ENCODE measurements at regions not wholly inside any gene's neighbourhood (a gene's known extent, or its start where the extent isn't known, plus 50 kb on each side); places are given as distances from the start of the nearest gene placed in this dataset.

GRCh38 chr6:18674346-18674745 is 287.2 kb downstream of the RNF144B start (continued):
- TF ChIP-seq TAF1 (IDR thresholded peaks at IDR 0.05; ENCODE audit: borderline replicate concordance, low read depth, low read length) (no peak), GABPA (IDR thresholded peaks at IDR 0.05; ENCODE audit: low read depth) (no peak), MAX (IDR thresholded peaks at IDR 0.05; ENCODE audit: low read depth) (no peak), FOXM1 (IDR thresholded peaks at IDR 0.05; ENCODE audit: low read depth) (no peak), POLR2AphosphoS5 (IDR thresholded peaks at IDR 0.05; ENCODE audit: low read depth, low read length) (no peak), EZH2phosphoT487 (IDR thresholded peaks at IDR 0.05; ENCODE audit: borderline replicate concordance, low read depth) (no peak)

- 7% methylated on average over 2 of the region's 2 CpGs for WGBS (ENCODE audit: low lambda C conversion rate)
- no peak overlapping the region for H3K4me3 ChIP-seq (ENCODE audit: low read depth in 2 of 2, low read length in 1 of 2)
- H3K27me3 ChIP-seq (ENCODE audit: insufficient read depth): no peaks in the 10 kb centered on the region
- POLR2A ChIA-PET: no interaction called here
- no peaks in the 10 kb centered on the region for H3F3A ChIP-seq (replicated peaks; ENCODE audit: insufficient read depth)
- H2AFZ ChIP-seq (ENCODE audit: low read depth): no peak overlapping the region
- H3K4me2 ChIP-seq: no peak overlapping the region
- no peak for DNase-seq
- H4K20me1 ChIP-seq (ENCODE audit: insufficient read depth): no peaks in the 10 kb centered on the region
- no peaks in the 10 kb centered on the region for H3K4me1 ChIP-seq (ENCODE audit: control insufficient read depth in 1 of 2, insufficient read depth in 2 of 2, low read depth in 1 of 2, low read length in 1 of 2)
- H3K36me3 ChIP-seq (replicated peaks in 1 of 2; ENCODE audit: control insufficient read depth in 1 of 2, insufficient read depth in 2 of 2, low read length in 1 of 2): no peaks in the 10 kb centered on the region
- CTCF ChIA-PET: interaction anchor here (0.6 kb wide), 1 partner anchor 21 kb away, joined by 4 read pairs; no protein-coding TSS in a partner anchor
- H3K9me3 ChIP-seq: no peaks in the 10 kb centered on the region
- H3K27ac ChIP-seq (ENCODE audit: low read depth in 2 of 2, low read length in 1 of 2): no peak overlapping the region
- no peak overlapping the region for H3K9ac ChIP-seq
- no peaks in the 10 kb centered on the region for H3K9me2 ChIP-seq
- TF ChIP-seq ELF1 (IDR thresholded peaks at IDR 0.05) (no peak), FOXJ3 (CRISPR knock-in tag; IDR thresholded peaks at IDR 0.05) (no peak), SMC3 (IDR thresholded peaks at IDR 0.05; ENCODE audit: low read depth, low read length) (no peak), TCF12 (IDR thresholded peaks at IDR 0.05) (no peak), EP300 (IDR thresholded peaks at IDR 0.05; ENCODE audit: borderline replicate concordance in 1 of 2, low read depth in 1 of 2, low read length in 1 of 2) (no peak), USF2 (IDR thresholded peaks at IDR 0.05; ENCODE audit: borderline replicate concordance, low read depth, low read length) (no peak), REST (IDR thresholded peaks at IDR 0.05; ENCODE audit: low read depth, low read length) (no peak)
- H3K79me2 ChIP-seq (ENCODE audit: insufficient read depth): no peaks in the 10 kb centered on the region
Observed at GRCh38 chr6:18675881-18676280, 288.7 kb downstream of the RNF144B start.
